KMS-11 (cell line): ENCODE measurements at regions not wholly inside any gene's neighbourhood (a gene's known extent, or its start where the extent isn't known, plus 50 kb on each side); places are given as distances from the start of the nearest gene placed in this dataset.

Source experiments
- H2AFZ ChIP-seq: fragments of 200-600 bp; sonication (generic); 2 replicates; pipeline ENCODE4 v1.6.1; 2016; ENCODE audit warnings: antibody characterized with exemption, mixed run types, low read depth
- H3K27ac ChIP-seq: fragments of 200-600 bp; sonication (generic); 2 replicates; pipeline ENCODE4 v1.6.1; 2016; ENCODE audit warnings: mild to moderate bottlenecking, mixed run types
- H3K27me3 ChIP-seq: fragments of 200-600 bp; sonication (generic); 2 replicates; pipeline ENCODE4 v1.6.1; 2017; ENCODE audit warnings: mild to moderate bottlenecking, low read depth, mixed run types, moderate library complexity; ENCODE audit not compliant: insufficient read depth
- H3K36me3 ChIP-seq: fragments of 200-600 bp; sonication (generic); 2 replicates; pipeline ENCODE4 v1.6.1; 2017; ENCODE audit warnings: mild to moderate bottlenecking, mixed run types; ENCODE audit not compliant: insufficient read depth
- H3K4me1 ChIP-seq: fragments of 200-600 bp; sonication (generic); 2 replicates; pipeline ENCODE4 v1.6.1; 2016; ENCODE audit warnings: mild to moderate bottlenecking, low read depth, mixed run types; ENCODE audit not compliant: poor library complexity, severe bottlenecking
- H3K4me2 ChIP-seq: fragments of 200-600 bp; sonication (generic); 2 replicates; pipeline ENCODE4 v1.7.0; 2016; ENCODE audit warnings: mild to moderate bottlenecking, mixed run types
- H3K4me3 ChIP-seq: fragments of 200-600 bp; sonication (generic); IDR thresholded peaks from 2 replicates; pipeline ENCODE4 v1.6.1; 2017; ENCODE audit warnings: low read depth, low read length, mixed read lengths; ENCODE audit not compliant: insufficient read depth
- H3K79me2 ChIP-seq: fragments of 200-600 bp; sonication (generic); 2 replicates; pipeline ENCODE4 v1.6.1; 2016; ENCODE audit warnings: low read depth, mixed run types; ENCODE audit not compliant: insufficient read depth
- H3K9ac ChIP-seq: fragments of 200-600 bp; sonication (generic); 2 replicates; pipeline ENCODE4 v1.6.1; 2016; ENCODE audit warnings: mild to moderate bottlenecking, mixed run types
- H4K20me1 ChIP-seq: fragments of 200-600 bp; sonication (generic); 2 replicates; pipeline ENCODE4 v1.6.1; 2016; ENCODE audit warnings: mild to moderate bottlenecking, mixed run types; ENCODE audit not compliant: insufficient read depth
- TF ChIP-seq, protein P1 (sequence below): fragments of 200-600 bp; sonication (generic); conservative IDR thresholded peaks from 2 replicates; pipeline ENCODE4 v1.6.1; 2017; ENCODE audit warnings: low read depth, mild to moderate bottlenecking, antibody characterized with exemption, low read length, moderate library complexity, mixed read lengths

DNA sequence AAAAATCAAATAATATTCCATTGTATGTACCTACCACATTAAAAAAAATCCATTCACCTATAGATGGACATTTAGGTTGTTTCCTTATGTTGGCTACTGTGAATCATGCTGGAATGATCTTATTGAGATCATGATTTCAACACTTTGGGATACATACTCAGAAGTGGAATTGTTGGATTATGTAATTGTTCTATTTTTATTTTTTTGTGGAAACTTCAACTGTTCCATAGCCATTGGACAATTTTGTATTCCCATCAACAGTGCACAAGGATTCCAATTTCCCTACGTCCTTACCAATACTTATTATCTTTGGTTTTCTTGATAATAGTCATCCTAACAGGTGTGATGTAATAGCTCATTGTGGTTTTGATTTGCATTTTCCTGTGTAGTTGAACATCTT is 834.0 kb downstream of the MAFB start:
- Histone ChIP-seq H3K4me2 (no peak overlapping the region), H3K4me1 (no peaks in the 10 kb centered on the region), H3K4me3 (no peak overlapping the region), H4K20me1 (no peaks in the 10 kb centered on the region), H2AFZ (no peak overlapping the region), H3K27me3 (no peaks in the 10 kb centered on the region), H3K27ac (no peak overlapping the region), H3K36me3 (no peaks in the 10 kb centered on the region), H3K9ac (no peak overlapping the region), H3K79me2 (no peaks in the 10 kb centered on the region)
- TF ChIP-seq, protein P1, sequence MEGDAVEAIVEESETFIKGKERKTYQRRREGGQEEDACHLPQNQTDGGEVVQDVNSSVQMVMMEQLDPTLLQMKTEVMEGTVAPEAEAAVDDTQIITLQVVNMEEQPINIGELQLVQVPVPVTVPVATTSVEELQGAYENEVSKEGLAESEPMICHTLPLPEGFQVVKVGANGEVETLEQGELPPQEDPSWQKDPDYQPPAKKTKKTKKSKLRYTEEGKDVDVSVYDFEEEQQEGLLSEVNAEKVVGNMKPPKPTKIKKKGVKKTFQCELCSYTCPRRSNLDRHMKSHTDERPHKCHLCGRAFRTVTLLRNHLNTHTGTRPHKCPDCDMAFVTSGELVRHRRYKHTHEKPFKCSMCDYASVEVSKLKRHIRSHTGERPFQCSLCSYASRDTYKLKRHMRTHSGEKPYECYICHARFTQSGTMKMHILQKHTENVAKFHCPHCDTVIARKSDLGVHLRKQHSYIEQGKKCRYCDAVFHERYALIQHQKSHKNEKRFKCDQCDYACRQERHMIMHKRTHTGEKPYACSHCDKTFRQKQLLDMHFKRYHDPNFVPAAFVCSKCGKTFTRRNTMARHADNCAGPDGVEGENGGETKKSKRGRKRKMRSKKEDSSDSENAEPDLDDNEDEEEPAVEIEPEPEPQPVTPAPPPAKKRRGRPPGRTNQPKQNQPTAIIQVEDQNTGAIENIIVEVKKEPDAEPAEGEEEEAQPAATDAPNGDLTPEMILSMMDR: no peak

DNA sequence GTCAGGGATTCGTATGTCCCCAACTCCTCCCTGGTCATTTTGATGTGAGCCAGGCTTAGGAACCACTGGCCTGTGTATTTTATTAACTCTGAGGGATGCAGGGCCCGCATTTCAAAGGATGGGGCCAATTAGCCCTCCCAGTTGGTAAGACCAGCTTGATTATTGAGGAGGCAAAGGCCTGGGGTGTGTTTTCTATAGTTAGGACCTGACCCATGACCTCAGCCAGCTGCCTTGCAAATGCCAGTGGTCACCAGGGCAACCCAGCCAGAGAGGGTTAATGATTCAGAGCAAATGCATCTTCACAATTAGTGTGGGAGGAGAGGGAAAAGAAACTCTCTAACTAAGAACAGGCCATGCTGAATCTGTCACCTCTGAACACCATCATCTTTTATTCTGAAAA is 835.4 kb downstream of the MAFB start:
- Histone ChIP-seq H3K4me3 (no peak overlapping the region), H3K4me1 (no peaks in the 10 kb centered on the region), H3K27ac (no peak overlapping the region), H3K36me3 (no peaks in the 10 kb centered on the region), H2AFZ (no peak overlapping the region), H3K79me2 (no peaks in the 10 kb centered on the region), H3K4me2 (no peak overlapping the region), H3K27me3 (no peaks in the 10 kb centered on the region), H3K9ac (no peak overlapping the region), H4K20me1 (no peaks in the 10 kb centered on the region)
- TF ChIP-seq, protein P1: no peak

DNA sequence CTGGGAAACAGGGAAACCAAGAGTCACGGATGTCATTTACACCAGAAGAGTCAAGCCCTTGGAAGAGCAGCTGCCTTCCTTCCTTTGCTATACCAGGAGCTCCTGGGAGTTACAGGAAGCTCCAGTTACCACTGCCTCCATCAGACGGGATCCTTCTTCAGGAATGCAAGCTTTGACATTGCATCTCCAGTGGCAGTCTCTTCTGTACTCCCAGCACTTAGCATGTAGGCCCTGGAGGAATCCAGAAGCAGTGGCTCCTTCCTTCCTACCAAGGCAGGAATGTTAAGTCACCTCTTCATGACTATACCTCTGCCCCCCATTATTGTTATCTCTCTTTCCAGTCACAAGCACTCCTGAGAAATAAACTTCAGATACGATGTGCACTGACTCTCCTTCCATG is 836.0 kb downstream of the MAFB start:
- H3K36me3 ChIP-seq: no peaks in the 10 kb centered on the region
- H4K20me1 ChIP-seq: no peaks in the 10 kb centered on the region
- no peak overlapping the region for H3K27ac ChIP-seq
- H3K4me2 ChIP-seq: no peak overlapping the region
- H3K27me3 ChIP-seq: no peaks in the 10 kb centered on the region
- TF ChIP-seq, protein P1: no peak
- no peak overlapping the region for H3K9ac ChIP-seq
- H2AFZ ChIP-seq: no peak overlapping the region
- H3K4me1 ChIP-seq: no peaks in the 10 kb centered on the region
- no peaks in the 10 kb centered on the region for H3K79me2 ChIP-seq
- no peak overlapping the region for H3K4me3 ChIP-seq

DNA sequence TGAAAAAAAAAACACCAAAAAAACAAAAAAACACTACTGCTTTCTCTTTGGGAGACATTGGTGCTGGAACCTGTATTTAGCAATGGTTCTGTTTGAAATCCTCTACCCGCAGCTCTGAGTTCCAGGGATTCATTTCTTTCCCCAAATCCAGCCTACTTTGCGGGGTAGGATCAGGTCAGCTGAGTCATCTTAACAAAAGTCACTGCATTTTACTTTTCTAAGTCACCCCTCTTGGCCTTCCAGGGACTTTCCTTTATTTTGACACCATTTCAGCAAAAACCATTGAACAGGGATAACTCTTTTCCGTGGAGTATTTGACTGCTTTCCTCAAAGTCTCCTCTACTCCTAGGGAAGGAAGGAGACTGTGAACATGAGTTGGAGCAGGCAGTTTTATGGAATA is 837.6 kb downstream of the MAFB start:
- Histone ChIP-seq H3K4me2 (no peak overlapping the region), H3K36me3 (no peaks in the 10 kb centered on the region), H3K27me3 (no peaks in the 10 kb centered on the region), H3K79me2 (no peaks in the 10 kb centered on the region), H3K27ac (no peak overlapping the region), H3K4me1 (no peaks in the 10 kb centered on the region), H3K4me3 (no peak overlapping the region), H3K9ac (no peak overlapping the region), H2AFZ (no peak overlapping the region), H4K20me1 (no peaks in the 10 kb centered on the region)
- TF ChIP-seq, protein P1: no peak
